ENCODE measurements at regions not wholly inside any gene's neighbourhood (a gene's known extent, or its start where the extent isn't known, plus 50 kb on each side); places are given as distances from the start of the nearest gene placed in this dataset.

DNA sequence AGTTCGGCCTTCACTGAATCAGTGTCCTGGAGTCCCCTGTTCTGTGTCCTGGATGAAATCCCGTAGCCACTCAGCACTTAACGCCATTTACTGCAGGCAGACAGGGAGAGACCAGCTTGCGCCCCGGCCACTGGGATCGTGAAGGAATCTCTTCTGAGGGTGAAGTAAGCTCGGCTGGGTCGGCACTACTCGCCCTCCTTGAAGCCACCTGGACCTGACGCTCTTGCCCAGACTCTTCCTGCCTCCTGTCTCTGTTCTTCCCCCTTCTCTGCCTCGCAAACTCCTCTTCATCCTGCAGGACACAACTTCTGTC lies 99.9 kb upstream of the ZBTB40 start:
- TF ChIP-seq, protein P1, sequence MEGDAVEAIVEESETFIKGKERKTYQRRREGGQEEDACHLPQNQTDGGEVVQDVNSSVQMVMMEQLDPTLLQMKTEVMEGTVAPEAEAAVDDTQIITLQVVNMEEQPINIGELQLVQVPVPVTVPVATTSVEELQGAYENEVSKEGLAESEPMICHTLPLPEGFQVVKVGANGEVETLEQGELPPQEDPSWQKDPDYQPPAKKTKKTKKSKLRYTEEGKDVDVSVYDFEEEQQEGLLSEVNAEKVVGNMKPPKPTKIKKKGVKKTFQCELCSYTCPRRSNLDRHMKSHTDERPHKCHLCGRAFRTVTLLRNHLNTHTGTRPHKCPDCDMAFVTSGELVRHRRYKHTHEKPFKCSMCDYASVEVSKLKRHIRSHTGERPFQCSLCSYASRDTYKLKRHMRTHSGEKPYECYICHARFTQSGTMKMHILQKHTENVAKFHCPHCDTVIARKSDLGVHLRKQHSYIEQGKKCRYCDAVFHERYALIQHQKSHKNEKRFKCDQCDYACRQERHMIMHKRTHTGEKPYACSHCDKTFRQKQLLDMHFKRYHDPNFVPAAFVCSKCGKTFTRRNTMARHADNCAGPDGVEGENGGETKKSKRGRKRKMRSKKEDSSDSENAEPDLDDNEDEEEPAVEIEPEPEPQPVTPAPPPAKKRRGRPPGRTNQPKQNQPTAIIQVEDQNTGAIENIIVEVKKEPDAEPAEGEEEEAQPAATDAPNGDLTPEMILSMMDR (conservative IDR thresholded peaks at IDR 0.05; ENCODE audit: low read depth, low read length) = no peak
- DNase-seq (ENCODE audit: low read depth) = no peak
- H3K4me3 ChIP-seq (ENCODE audit: low read depth, low read length) = no peak overlapping the region

DNA sequence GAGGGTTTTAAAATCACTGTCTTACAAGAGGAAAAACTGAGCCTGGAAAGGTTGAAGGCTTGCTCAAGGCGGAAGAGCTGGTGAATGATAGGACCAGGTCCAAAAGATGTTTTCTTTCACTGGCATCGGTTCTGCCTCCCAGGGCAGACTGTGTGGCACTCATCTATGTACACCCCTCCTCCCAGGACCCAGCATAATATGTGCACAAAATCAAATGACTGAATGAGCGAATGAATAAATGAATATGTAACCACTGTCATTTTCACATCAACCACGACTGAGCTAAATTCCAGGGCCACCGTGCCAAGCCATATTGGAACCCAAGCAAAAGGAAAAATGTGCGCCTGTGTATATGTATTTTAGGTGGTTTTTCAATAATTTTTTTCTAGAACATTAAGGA lies 99.3 kb upstream of the ZBTB40 start:
- TF ChIP-seq, protein P1 (conservative IDR thresholded peaks at IDR 0.05; ENCODE audit: low read depth, low read length) = no peak
- H3K4me3 ChIP-seq (ENCODE audit: low read depth, low read length) = no peak overlapping the region
- no peak for DNase-seq (ENCODE audit: low read depth)

DNA sequence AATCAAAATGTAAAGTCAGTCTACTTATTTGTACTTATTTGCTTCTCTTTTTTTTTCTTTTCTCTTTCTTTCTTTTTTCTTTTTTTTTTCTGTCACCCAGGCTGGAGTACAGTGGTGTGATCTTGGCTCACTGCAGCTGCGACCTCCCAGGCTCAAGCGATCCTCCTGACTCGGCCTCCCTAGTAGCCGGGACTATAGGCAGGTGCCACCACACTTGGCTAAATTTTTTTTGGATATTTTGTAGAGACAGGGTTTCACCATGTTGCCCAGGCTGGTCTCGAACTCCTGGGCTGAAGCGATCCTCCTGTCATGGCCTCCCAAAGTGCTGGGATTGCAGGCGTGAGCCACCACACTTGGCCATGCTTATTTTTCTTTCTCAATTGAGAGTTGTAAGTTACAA lies 98.8 kb upstream of the ZBTB40 start:
- TF ChIP-seq, protein P1 (conservative IDR thresholded peaks at IDR 0.05; ENCODE audit: low read depth, low read length) = no peak
- DNase-seq (ENCODE audit: low read depth) = no peak
- H3K4me3 ChIP-seq (ENCODE audit: low read depth, low read length) = no peak overlapping the region

DNA sequence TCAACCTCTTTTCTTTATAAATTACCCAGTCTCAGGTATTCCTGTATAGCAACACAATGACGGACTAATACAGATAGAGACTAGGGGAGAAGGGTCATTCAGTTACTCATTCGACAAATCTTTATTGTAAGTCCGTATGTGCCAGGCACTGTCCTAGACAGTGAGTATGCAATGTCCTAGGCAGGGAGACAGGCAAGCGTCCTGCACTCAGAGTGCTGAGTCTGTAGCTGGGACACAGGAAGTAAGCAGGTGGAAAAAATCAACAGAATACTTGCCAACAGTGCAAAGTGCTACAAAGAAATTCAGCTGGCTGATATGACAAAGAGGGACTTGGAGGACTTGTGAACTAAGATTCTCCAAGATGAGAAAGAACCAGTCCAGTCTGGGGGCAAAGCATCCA lies 92.2 kb upstream of the ZBTB40 start:
- no peak for DNase-seq (ENCODE audit: low read depth)
- no peak overlapping the region for H3K4me3 ChIP-seq (ENCODE audit: low read depth, low read length)
- TF ChIP-seq, protein P1 (conservative IDR thresholded peaks at IDR 0.05; ENCODE audit: low read depth, low read length) = no peak

DNA sequence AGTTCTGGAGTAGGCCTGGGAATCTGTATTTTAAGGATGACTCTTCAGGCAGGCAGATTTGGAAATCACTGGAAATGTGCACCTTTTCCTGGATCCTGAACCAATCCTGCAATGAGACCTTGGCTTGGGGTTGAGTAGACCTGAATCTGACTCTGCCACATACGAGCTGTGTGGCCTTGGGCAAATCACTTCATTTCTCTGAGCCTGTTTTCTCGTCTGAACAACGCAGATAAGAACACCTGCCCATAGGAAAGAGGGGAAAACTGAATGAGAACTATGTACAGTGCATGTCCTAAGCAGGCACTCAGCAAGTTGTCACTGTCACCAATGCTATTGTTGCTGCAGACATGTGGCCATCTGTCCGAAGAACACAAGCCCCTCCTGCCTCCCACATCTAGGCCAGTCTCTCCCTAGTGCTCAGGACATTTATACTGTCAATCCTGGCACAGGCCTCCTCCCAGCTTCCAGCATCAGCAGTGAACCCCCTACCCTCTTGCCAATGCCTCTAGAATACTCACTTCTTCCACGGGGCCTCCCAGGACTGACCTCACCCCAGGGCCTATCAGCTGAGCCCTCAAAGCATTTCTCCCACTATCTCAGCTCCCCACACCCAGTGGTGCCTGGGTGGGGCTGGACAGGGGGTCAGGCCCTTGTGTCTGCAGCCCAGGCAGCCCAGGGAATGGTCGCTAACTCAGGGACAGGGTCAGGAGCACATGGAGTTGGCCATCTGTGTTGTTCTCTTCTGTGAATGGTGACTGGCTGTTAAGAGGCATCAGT lies 88.8 kb upstream of the ZBTB40 start:
- DNase-seq (ENCODE audit: low read depth) = no peak
- no peak overlapping the region for H3K4me3 ChIP-seq (ENCODE audit: low read depth, low read length)
- TF ChIP-seq, protein P1 (conservative IDR thresholded peaks at IDR 0.05; ENCODE audit: low read depth, low read length) = no peak

GRCh38 chr1:22363403-22364325 lies 88.0 kb upstream of the ZBTB40 start:
- H3K4me3 ChIP-seq (ENCODE audit: low read depth, low read length) = no peak overlapping the region
- no peak for DNase-seq (ENCODE audit: low read depth)
- TF ChIP-seq, protein P1 (conservative IDR thresholded peaks at IDR 0.05; ENCODE audit: low read depth, low read length) = no peak

Measured in choroid plexus epithelial cell (primary cell).